ENCODE measurements at regions not wholly inside any gene's neighbourhood (a gene's known extent, or its start where the extent isn't known, plus 50 kb on each side); places are given as distances from the start of the nearest gene placed in this dataset.

GRCh38 chr4:65195666-65196065 lies 474.6 kb downstream of the EPHA5 start:
- Mint-ChIP-seq H3K27ac (no peak overlapping the region), H3K36me3 (no peaks in the 10 kb centered on the region), H3K9me3 (peaks cover 0 to 22% (median 0%) of the 10 kb centered on the region in 9 donors), H3K4me1 (no peaks in the 10 kb centered on the region), H3K4me3 (no peak overlapping the region), H3K27me3 (no peaks in the 10 kb centered on the region)
- POLR2A ChIA-PET: no interaction called here
- ATAC-seq (no peak), DNase-seq (no peak)

- Mint-ChIP-seq H3K36me3 (no peaks in the 10 kb centered on the region), H3K4me1 (no peaks in the 10 kb centered on the region), H3K4me3 (no peak overlapping the region), H3K27me3 (no peaks in the 10 kb centered on the region), H3K9me3 (peaks cover 0 to 22% (median 1%) of the 10 kb centered on the region in 9 donors), H3K27ac (no peak overlapping the region)
- POLR2A ChIA-PET: no interaction called here
- DNase-seq (no peak), ATAC-seq (no peak)
Observed at GRCh38 chr4:65195002-65195401, 475.3 kb downstream of the EPHA5 start.

- Mint-ChIP-seq H3K36me3 (no peaks in the 10 kb centered on the region), H3K9me3 (peaks cover 0 to 16% (median 2%) of the 10 kb centered on the region in 9 donors), H3K4me1 (no peaks in the 10 kb centered on the region), H3K27me3 (no peaks in the 10 kb centered on the region), H3K4me3 (no peak overlapping the region), H3K27ac (no peak overlapping the region)
- ATAC-seq (no peak), DNase-seq (no peak)
- POLR2A ChIA-PET: no interaction called here
Observed at GRCh38 chr4:65193985-65194384, 476.3 kb downstream of the EPHA5 start.

GRCh38 chr4:65190780-65191179 lies 479.5 kb downstream of the EPHA5 start:
- H3K27me3 Mint-ChIP-seq: no peaks in the 10 kb centered on the region
- no peak overlapping the region for H3K4me3 Mint-ChIP-seq
- H3K27ac Mint-ChIP-seq: no peak overlapping the region
- H3K4me1 Mint-ChIP-seq: no peaks in the 10 kb centered on the region
- no peak for DNase-seq
- no peak for ATAC-seq
- H3K9me3 Mint-ChIP-seq: peaks cover 0 to 12% (median 2%) of the 10 kb centered on the region in 9 donors
- POLR2A ChIA-PET: no interaction called here
- no peaks in the 10 kb centered on the region for H3K36me3 Mint-ChIP-seq

- POLR2A ChIA-PET: no interaction called here
- Mint-ChIP-seq H3K4me1 (peaks cover 0 to 1% (median 0%) of the 10 kb centered on the region in 4 donors), H3K4me3 (no peak overlapping the region), H3K27ac (no peak overlapping the region), H3K36me3 (no peaks in the 10 kb centered on the region), H3K27me3 (no peaks in the 10 kb centered on the region), H3K9me3 (peaks cover 0 to 15% (median 6%) of the 10 kb centered on the region in 9 donors)
- DNase-seq (no peak), ATAC-seq (no peak)
Observed at GRCh38 chr4:65175585-65175984, 494.7 kb downstream of the EPHA5 start.

- no peaks in the 10 kb centered on the region for H3K27me3 Mint-ChIP-seq
Observed at GRCh38 chr4:65170768-65171514, 499.3 kb downstream of the EPHA5 start.

GRCh38 chr4:65167719-65168118 lies 502.6 kb downstream of the EPHA5 start:
- POLR2A ChIA-PET: no interaction called here
- no peaks in the 10 kb centered on the region for H3K4me1 Mint-ChIP-seq
- DNase-seq: no peak
- H3K4me3 Mint-ChIP-seq: no peak overlapping the region
- peaks cover 0 to 2% (median 0%) of the 10 kb centered on the region in 9 donors for H3K9me3 Mint-ChIP-seq
- no peak overlapping the region for H3K27ac Mint-ChIP-seq
- H3K27me3 Mint-ChIP-seq: no peaks in the 10 kb centered on the region
- ATAC-seq: no peak
- no peaks in the 10 kb centered on the region for H3K36me3 Mint-ChIP-seq

More at GRCh38 chr4:65170768-65171514, 499.3 kb downstream of the EPHA5 start:
- POLR2A ChIA-PET: no interaction called here
- Mint-ChIP-seq H3K9me3 (peaks cover 0 to 15% (median 5%) of the 10 kb centered on the region in 9 donors), H3K4me3 (no peak overlapping the region), H3K36me3 (no peaks in the 10 kb centered on the region), H3K4me1 (no peaks in the 10 kb centered on the region), H3K27ac (no peak overlapping the region)
- DNase-seq (no peak), ATAC-seq (no peak)

- H3K27me3 Mint-ChIP-seq: no peaks in the 10 kb centered on the region
- POLR2A ChIA-PET: no interaction called here
- ATAC-seq: no peak
Observed at GRCh38 chr4:65152205-65152604, 518.1 kb downstream of the EPHA5 start.

GRCh38 chr4:65139998-65140397 lies 530.3 kb downstream of the EPHA5 start:
- ATAC-seq: no peak
- Mint-ChIP-seq H3K36me3 (peaks cover 0 to 5% (median 0%) of the 10 kb centered on the region in 3 donors), H3K27me3 (no peaks in the 10 kb centered on the region), H3K9me3 (peaks cover 7 to 35% (median 26%) of the 10 kb centered on the region in 9 donors), H3K4me3 (no peak overlapping the region), H3K4me1 (no peaks in the 10 kb centered on the region), H3K27ac (no peak overlapping the region)
- no peak for DNase-seq
- POLR2A ChIA-PET: no interaction called here

More at GRCh38 chr4:65152205-65152604, 518.1 kb downstream of the EPHA5 start:
- DNase-seq: no peak
- Mint-ChIP-seq H3K4me3 (no peak overlapping the region), H3K36me3 (no peaks in the 10 kb centered on the region), H3K27ac (no peak overlapping the region), H3K4me1 (no peaks in the 10 kb centered on the region), H3K9me3 (peaks cover 0 to 12% (median 6%) of the 10 kb centered on the region in 9 donors)

GRCh38 chr4:65126200-65126599 lies 544.1 kb downstream of the EPHA5 start:
- Mint-ChIP-seq H3K27me3 (no peaks in the 10 kb centered on the region), H3K9me3 (peaks cover 0 to 17% (median 5%) of the 10 kb centered on the region in 9 donors), H3K27ac (no peak overlapping the region), H3K4me1 (no peaks in the 10 kb centered on the region), H3K36me3 (no peaks in the 10 kb centered on the region), H3K4me3 (no peak overlapping the region)
- POLR2A ChIA-PET: no interaction called here
- ATAC-seq (no peak), DNase-seq (no peak)

- Mint-ChIP-seq H3K4me3 (no peak overlapping the region), H3K36me3 (no peaks in the 10 kb centered on the region), H3K9me3 (peaks cover 3 to 51% (median 15%) of the 10 kb centered on the region in 9 donors), H3K4me1 (no peaks in the 10 kb centered on the region), H3K27ac (no peak overlapping the region), H3K27me3 (no peaks in the 10 kb centered on the region)
- DNase-seq (no peak), ATAC-seq (no peak)
- POLR2A ChIA-PET: no interaction called here
Observed at GRCh38 chr4:65120287-65120686, 550.0 kb downstream of the EPHA5 start.

GRCh38 chr4:65102419-65102818 lies 567.9 kb downstream of the EPHA5 start:
- H3K36me3 Mint-ChIP-seq: peaks cover 0 to 2% (median 0%) of the 10 kb centered on the region in 3 donors
- ATAC-seq: no peak
- no peak overlapping the region for H3K27ac Mint-ChIP-seq
- no peak for DNase-seq
- peaks cover 0 to 12% (median 2%) of the 10 kb centered on the region in 9 donors for H3K9me3 Mint-ChIP-seq
- H3K27me3 Mint-ChIP-seq: no peaks in the 10 kb centered on the region
- POLR2A ChIA-PET: no interaction called here
- H3K4me1 Mint-ChIP-seq: no peaks in the 10 kb centered on the region
- H3K4me3 Mint-ChIP-seq: no peak overlapping the region

- peaks cover 0 to 9% (median 0%) of the 10 kb centered on the region in 9 donors for H3K9me3 Mint-ChIP-seq
- POLR2A ChIA-PET: no interaction called here
- H3K4me3 Mint-ChIP-seq: no peak overlapping the region
- DNase-seq (no peak), ATAC-seq (no peak)
- no peak overlapping the region for H3K27ac Mint-ChIP-seq
- H3K4me1 Mint-ChIP-seq: no peaks in the 10 kb centered on the region
- no peaks in the 10 kb centered on the region for H3K36me3 Mint-ChIP-seq
- H3K27me3 Mint-ChIP-seq: no peaks in the 10 kb centered on the region
Observed at GRCh38 chr4:65096630-65097029, 573.7 kb downstream of the EPHA5 start.

GRCh38 chr4:65089666-65090065 lies 580.6 kb downstream of the EPHA5 start:
- ATAC-seq (no peak), DNase-seq (no peak)
- Mint-ChIP-seq H3K27me3 (no peaks in the 10 kb centered on the region), H3K36me3 (no peaks in the 10 kb centered on the region), H3K27ac (no peak overlapping the region), H3K4me1 (no peaks in the 10 kb centered on the region), H3K9me3 (peaks cover 0 to 31% (median 5%) of the 10 kb centered on the region in 9 donors), H3K4me3 (no peak overlapping the region)
- POLR2A ChIA-PET: no interaction called here

Measured in naive thymus-derived CD8-positive, alpha-beta T cell (primary cell).